Breast epithelium (tissue), 4 donors: ENCODE measurements at regions not wholly inside any gene's neighbourhood (a gene's known extent, or its start where the extent isn't known, plus 50 kb on each side); places are given as distances from the start of the nearest gene placed in this dataset.

ENCODE experiments used
- DNase-seq, 2 donors: peaks; one replicate each; pipeline ENCODE4 v3.0.0-alpha.2; 2019; ENCODE audit warnings: low spot score in 2 of 2
- H3K27ac ChIP-seq, 2 donors: fragments of 200-600 bp; sonication (generic) in 1 of 2; one replicate each; pipeline ENCODE4 v1.5.1; 2016 to 2019; ENCODE audit warnings: mild to moderate bottlenecking in 1 of 2
- H3K27me3 ChIP-seq, 2 donors: fragments of 200-600 bp; sonication (generic) in 1 of 2; one replicate each; pipeline versions ENCODE4 v1.5.1 to v1.6.0; 2017 to 2019; ENCODE audit warnings: control low read depth in 1 of 2, mild to moderate bottlenecking in 1 of 2
- H3K36me3 ChIP-seq: fragments of 200-600 bp; one replicate; pipeline ENCODE4 v1.5.1; 2019
- H3K4me1 ChIP-seq, 2 donors: fragments of 200-600 bp; sonication (generic); one replicate each; pipeline ENCODE4 v1.5.1; 2016 to 2019; ENCODE audit warnings: control low read depth in 1 of 2
- H3K4me3 ChIP-seq, 3 donors: fragments of 200-600 bp; sonication (generic); 1 replicate in 2 of 3; 2 replicates in 1 of 3; pipeline ENCODE4 v1.5.1; 2016 to 2019; ENCODE audit warnings: mild to moderate bottlenecking in 3 of 3, moderate library complexity in 2 of 3
- H3K9me3 ChIP-seq, 2 donors: fragments of 200-600 bp; sonication (generic) in 1 of 2; one replicate each; pipeline ENCODE4 v1.5.1; 2016 to 2019; ENCODE audit warnings: control low read depth in 1 of 2
- CTCF ChIP-seq, 3 donors: fragments of 450-650 bp; IDR thresholded peaks; one replicate each; pipeline ENCODE4 v1.5.1; 2016 to 2017; ENCODE audit warnings: antibody characterized with exemption in 3 of 3, mild to moderate bottlenecking in 3 of 3, moderate library complexity in 3 of 3
- POLR2A ChIP-seq: fragments of 450-650 bp; IDR thresholded peaks from one replicate; pipeline ENCODE4 v1.6.1; 2016; ENCODE audit warnings: antibody characterized with exemption, mild to moderate bottlenecking, moderate library complexity
- POLR2AphosphoS5 ChIP-seq, 3 donors: sonication (generic); formaldehyde crosslinking; IDR thresholded peaks; one replicate each; pipeline ENCODE4 v1.6.1; 2017; ENCODE audit warnings: antibody characterized with exemption in 3 of 3
- intact Hi-C: fragments of 100-400 bp; cut with DNase I; formaldehyde crosslinking; loops from one replicate; pipeline ENCODE4 v1.15.1; 2023; ENCODE audit warnings: low total_unique reads

- Histone ChIP-seq H3K4me3 (no peak overlapping the region), H3K36me3 (no peaks in the 10 kb centered on the region), H3K27ac (peak overlapping the region in 1 of 2 donors; percentile 73), H3K27me3 (no peaks in the 10 kb centered on the region), H3K4me1 (no peaks in the 10 kb centered on the region), H3K9me3 (no peaks in the 10 kb centered on the region)
- intact Hi-C loops: no loop called here
- DNase-seq: no peak
- TF ChIP-seq CTCF (IDR thresholded peaks at IDR 0.05) (no peak), POLR2AphosphoS5 (IDR thresholded peaks at IDR 0.05) (no peak)
Observed at GRCh38 chr2:158732573-158733429, 62.3 kb upstream of the DAPL1 start.

- Histone ChIP-seq H3K36me3 (no peaks in the 10 kb centered on the region), H3K4me1 (no peaks in the 10 kb centered on the region), H3K4me3 (no peak overlapping the region), H3K27ac (peak overlapping the region in 1 of 2 donors; percentile 73), H3K9me3 (no peaks in the 10 kb centered on the region), H3K27me3 (no peaks in the 10 kb centered on the region)
- no peak for DNase-seq
- TF ChIP-seq POLR2A (no peak), POLR2AphosphoS5 (IDR thresholded peaks at IDR 0.05) (no peak), CTCF (IDR thresholded peaks at IDR 0.05) (no peak)
- intact Hi-C loops: no loop called here
Observed at GRCh38 chr2:158733430-158733755, 61.7 kb upstream of the DAPL1 start.

- DNase-seq: no peak
- Histone ChIP-seq H3K27me3 (no peaks in the 10 kb centered on the region), H3K36me3 (no peaks in the 10 kb centered on the region), H3K4me1 (no peaks in the 10 kb centered on the region), H3K4me3 (no peak overlapping the region), H3K27ac (peak overlapping the region; percentile 52 to 73), H3K9me3 (no peaks in the 10 kb centered on the region)
- intact Hi-C loops: no loop called here
- TF ChIP-seq POLR2A: no peak
- no peak for TF ChIP-seq POLR2AphosphoS5 (IDR thresholded peaks at IDR 0.05)
- no peak for TF ChIP-seq CTCF (IDR thresholded peaks at IDR 0.05)
Observed at GRCh38 chr2:158734442-158734841, 60.7 kb upstream of the DAPL1 start.

GRCh38 chr2:158735822-158736580 lies 59.1 kb upstream of the DAPL1 start:
- no peaks in the 10 kb centered on the region for H3K4me1 ChIP-seq
- TF ChIP-seq CTCF (IDR thresholded peaks at IDR 0.05) (no peak), POLR2AphosphoS5 (IDR thresholded peaks at IDR 0.05) (no peak), POLR2A (no peak)

GRCh38 chr2:158738363-158738762 lies 56.8 kb upstream of the DAPL1 start:
- Histone ChIP-seq H3K9me3 (no peaks in the 10 kb centered on the region), H3K27me3 (no peaks in the 10 kb centered on the region), H3K36me3 (no peaks in the 10 kb centered on the region), H3K27ac (no peak overlapping the region), H3K4me3 (no peak overlapping the region), H3K4me1 (no peaks in the 10 kb centered on the region)
- intact Hi-C loops: no loop called here
- no peak for DNase-seq
- TF ChIP-seq POLR2A: no peak
- TF ChIP-seq POLR2AphosphoS5 (IDR thresholded peaks at IDR 0.05): no peak
- no peak for TF ChIP-seq CTCF (IDR thresholded peaks at IDR 0.05)

More at GRCh38 chr2:158735822-158736580, 59.1 kb upstream of the DAPL1 start:
- no peak overlapping the region for H3K4me3 ChIP-seq
- intact Hi-C loops: no loop called here
- no peaks in the 10 kb centered on the region for H3K9me3 ChIP-seq
- no peaks in the 10 kb centered on the region for H3K27me3 ChIP-seq
- H3K27ac ChIP-seq: peak overlapping the region; percentile 73 to 76
- DNase-seq: no peak
- no peaks in the 10 kb centered on the region for H3K36me3 ChIP-seq
